Calu3 (cell line): ENCODE measurements at regions not wholly inside any gene's neighbourhood (a gene's known extent, or its start where the extent isn't known, plus 50 kb on each side); places are given as distances from the start of the nearest gene placed in this dataset.
A peak's percentile ranks its signal among the peaks of the same experiment; 100 is the strongest.

Experiments used
- BruUV-seq: library from RNA; stranded (reverse); fragments of 400-500 nt; replicated peaks from 2 replicates; lab custom pipeline; 2021; lab: Mats Ljungman, UMichigan
- CTCF ChIA-PET: fragments of 300-600 bp; sonication (Branson Sonifier 250); formaldehyde crosslinking; loops from one replicate; lab custom pipeline; 2022; ENCODE audit warnings: antibody characterized with exemption; lab: Charles Lee
- DNase-seq: peaks from one replicate; pipeline ENCODE4 v3.0.0; 2022
- H3K27ac Mint-ChIP-seq: one replicate; pipeline ENCODE4 v1.8.0; 2022; ENCODE audit warnings: mixed read lengths; ENCODE audit not compliant: unreplicated experiment
- H3K27me3 Mint-ChIP-seq: one replicate; pipeline ENCODE4 v1.8.0; 2022; ENCODE audit warnings: mixed read lengths; ENCODE audit not compliant: unreplicated experiment
- H3K36me3 Mint-ChIP-seq: one replicate; pipeline ENCODE4 v1.8.0; 2022; ENCODE audit warnings: mild to moderate bottlenecking, moderate library complexity, mixed read lengths; ENCODE audit not compliant: insufficient read depth, unreplicated experiment
- H3K4me1 Mint-ChIP-seq: one replicate; pipeline ENCODE4 v1.8.0; 2022; ENCODE audit warnings: mild to moderate bottlenecking, low read depth, mixed read lengths; ENCODE audit not compliant: unreplicated experiment
- H3K4me3 Mint-ChIP-seq: one replicate; pipeline ENCODE4 v1.8.0; 2022; ENCODE audit warnings: mild to moderate bottlenecking, low read depth, moderate library complexity, mixed read lengths; ENCODE audit not compliant: unreplicated experiment
- H3K9me3 Mint-ChIP-seq: one replicate; pipeline ENCODE4 v1.8.0; 2022; ENCODE audit warnings: low read depth, mixed read lengths; ENCODE audit not compliant: unreplicated experiment
- intact Hi-C: fragments of 100-400 bp; cut with micrococcal nuclease; formaldehyde crosslinking; loops from one replicate; pipeline ENCODE4 v1.10.0; 2022; ENCODE audit not compliant: unreplicated experiment
- TF ChIP-seq, protein P1 (sequence below): fragments of 200-600 bp; IDR thresholded peaks from one replicate; pipeline ENCODE4 v1.8.0; 2022; ENCODE audit warnings: antibody characterized with exemption; ENCODE audit not compliant: unreplicated experiment

DNA sequence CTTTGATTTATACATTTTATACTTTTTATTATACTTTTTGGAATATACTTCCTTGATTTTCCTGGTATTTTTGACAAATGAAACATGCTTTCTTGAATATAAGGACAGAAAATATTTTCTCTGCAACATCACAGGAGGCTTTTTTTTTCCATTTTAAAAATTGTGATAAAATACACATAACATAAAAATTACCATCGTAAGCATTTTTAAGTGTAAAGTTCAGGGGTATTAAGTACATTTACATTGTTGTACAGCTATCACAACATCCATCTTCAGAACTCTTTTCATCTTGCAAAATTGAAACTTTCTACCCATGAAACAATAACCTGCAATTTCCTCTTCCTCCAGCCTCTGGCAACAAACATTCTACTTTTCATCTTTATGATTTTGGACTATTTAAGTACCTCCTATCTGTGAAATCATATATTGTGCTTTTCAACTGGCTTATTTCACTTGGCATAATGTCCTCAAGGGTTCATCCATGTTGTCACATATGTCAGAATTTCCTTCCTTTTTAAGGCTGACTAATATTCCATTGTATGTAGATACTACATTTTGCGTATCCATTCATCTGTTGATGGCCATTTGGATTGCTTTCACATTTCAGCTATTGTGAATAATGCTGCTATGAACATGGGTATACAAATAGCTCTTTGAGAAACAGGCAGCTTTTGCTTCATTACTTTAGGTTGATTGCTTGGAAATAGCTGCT lies 412.6 kb downstream of the RAPGEF2 start:
- no peak overlapping the region for H3K4me3 Mint-ChIP-seq
- no peaks in the 10 kb centered on the region for H3K27me3 Mint-ChIP-seq
- peaks cover 2% of the 10 kb centered on the region for H3K9me3 Mint-ChIP-seq
- intact Hi-C loops, result no loop called here
- DNase-seq, result no peak
- TF ChIP-seq, protein P1, sequence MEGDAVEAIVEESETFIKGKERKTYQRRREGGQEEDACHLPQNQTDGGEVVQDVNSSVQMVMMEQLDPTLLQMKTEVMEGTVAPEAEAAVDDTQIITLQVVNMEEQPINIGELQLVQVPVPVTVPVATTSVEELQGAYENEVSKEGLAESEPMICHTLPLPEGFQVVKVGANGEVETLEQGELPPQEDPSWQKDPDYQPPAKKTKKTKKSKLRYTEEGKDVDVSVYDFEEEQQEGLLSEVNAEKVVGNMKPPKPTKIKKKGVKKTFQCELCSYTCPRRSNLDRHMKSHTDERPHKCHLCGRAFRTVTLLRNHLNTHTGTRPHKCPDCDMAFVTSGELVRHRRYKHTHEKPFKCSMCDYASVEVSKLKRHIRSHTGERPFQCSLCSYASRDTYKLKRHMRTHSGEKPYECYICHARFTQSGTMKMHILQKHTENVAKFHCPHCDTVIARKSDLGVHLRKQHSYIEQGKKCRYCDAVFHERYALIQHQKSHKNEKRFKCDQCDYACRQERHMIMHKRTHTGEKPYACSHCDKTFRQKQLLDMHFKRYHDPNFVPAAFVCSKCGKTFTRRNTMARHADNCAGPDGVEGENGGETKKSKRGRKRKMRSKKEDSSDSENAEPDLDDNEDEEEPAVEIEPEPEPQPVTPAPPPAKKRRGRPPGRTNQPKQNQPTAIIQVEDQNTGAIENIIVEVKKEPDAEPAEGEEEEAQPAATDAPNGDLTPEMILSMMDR, result no peak
- BruUV-seq, result no TSS peak
- H3K36me3 Mint-ChIP-seq, result no peaks in the 10 kb centered on the region
- H3K27ac Mint-ChIP-seq, result no peak overlapping the region
- CTCF ChIA-PET, result interaction anchor here (0.7 kb wide), 1 partner anchor 301 kb away, joined by 10 read pairs; no protein-coding TSS in a partner anchor
- H3K4me1 Mint-ChIP-seq, result no peaks in the 10 kb centered on the region

DNA sequence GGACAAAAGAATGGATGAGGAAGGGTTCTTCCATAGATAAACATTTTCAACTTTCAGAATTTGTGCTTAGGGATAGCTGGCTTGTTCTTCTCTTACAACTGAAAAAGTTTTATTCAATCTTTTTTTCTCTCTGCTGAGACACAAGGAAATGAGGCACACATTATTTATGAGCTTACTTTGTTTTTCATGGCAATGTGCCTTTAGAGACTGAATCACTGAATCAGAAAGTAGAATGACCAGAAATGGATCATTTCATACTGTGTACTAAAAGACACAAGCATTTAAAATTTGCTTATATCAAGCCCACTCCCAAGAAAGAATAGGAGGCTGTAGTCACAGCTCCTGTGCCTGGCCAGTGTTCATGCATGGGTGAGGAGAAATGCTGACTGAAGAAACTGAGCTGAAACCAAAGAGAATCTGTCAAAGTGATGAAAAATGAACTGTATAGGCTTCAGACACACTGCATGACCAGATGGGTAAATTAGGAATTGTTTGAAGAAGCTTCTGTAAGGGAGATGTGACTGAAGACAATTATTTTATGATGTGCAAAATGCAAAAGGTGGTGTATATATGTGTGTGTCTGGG lies 413.8 kb downstream of the RAPGEF2 start:
- H3K36me3 Mint-ChIP-seq, result no peaks in the 10 kb centered on the region
- CTCF ChIA-PET, result no interaction called here
- H3K4me1 Mint-ChIP-seq, result no peaks in the 10 kb centered on the region
- intact Hi-C loops, result no loop called here
- no peak overlapping the region for H3K27ac Mint-ChIP-seq
- H3K27me3 Mint-ChIP-seq, result no peaks in the 10 kb centered on the region
- no peak overlapping the region for H3K4me3 Mint-ChIP-seq
- no TSS peak for BruUV-seq
- TF ChIP-seq, protein P1, result no peak
- no peak for DNase-seq
- peaks cover 2% of the 10 kb centered on the region for H3K9me3 Mint-ChIP-seq

DNA sequence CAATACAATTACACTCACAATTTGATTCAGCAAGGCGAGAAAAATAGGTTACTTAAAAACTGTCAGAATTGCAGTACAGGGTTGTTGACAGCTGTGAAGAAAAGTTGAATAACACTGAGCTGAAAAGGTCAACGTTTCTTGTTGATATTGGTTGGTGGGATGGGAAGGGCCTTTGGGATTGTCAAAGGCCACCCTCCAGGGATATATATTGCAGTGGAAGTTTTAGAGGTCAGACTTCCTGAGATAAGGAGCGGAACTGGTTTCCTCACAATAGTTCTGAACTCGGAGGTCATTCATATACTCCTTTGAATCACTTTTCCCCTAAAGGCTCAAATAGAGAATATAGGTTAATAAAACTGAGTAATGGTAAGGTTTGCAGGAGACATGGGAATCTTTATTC lies 417.2 kb downstream of the RAPGEF2 start:
- no peak overlapping the region for H3K4me3 Mint-ChIP-seq
- H3K27me3 Mint-ChIP-seq, result no peaks in the 10 kb centered on the region
- CTCF ChIA-PET, result no interaction called here
- TF ChIP-seq, protein P1, result no peak
- no peaks in the 10 kb centered on the region for H3K4me1 Mint-ChIP-seq
- DNase-seq, result no peak
- no peaks in the 10 kb centered on the region for H3K36me3 Mint-ChIP-seq
- intact Hi-C loops, result no loop called here
- H3K9me3 Mint-ChIP-seq, result no peaks in the 10 kb centered on the region
- BruUV-seq, result no TSS peak
- no peak overlapping the region for H3K27ac Mint-ChIP-seq

DNA sequence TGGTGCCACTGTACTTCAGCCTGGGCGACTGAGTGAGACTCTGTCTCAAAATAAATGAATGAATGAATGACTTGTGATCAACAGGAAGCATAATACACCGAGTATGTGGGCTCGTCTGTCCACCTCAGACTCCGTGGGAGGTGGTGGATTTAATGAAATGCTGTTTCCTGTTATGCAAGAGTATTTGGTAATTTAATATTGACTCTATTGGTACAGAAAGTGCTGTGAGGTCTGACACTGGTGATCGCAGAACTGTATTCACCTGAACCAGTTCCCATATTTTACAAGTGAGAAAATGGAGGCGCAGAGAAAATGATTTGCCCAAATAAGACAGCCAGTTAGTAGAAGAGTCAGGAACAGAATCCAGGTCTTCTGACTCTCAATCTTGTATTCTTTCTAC lies 423.3 kb downstream of the RAPGEF2 start:
- H3K27ac Mint-ChIP-seq, result no peak overlapping the region
- DNase-seq, result peak; percentile 1
- no peaks in the 10 kb centered on the region for H3K36me3 Mint-ChIP-seq
- H3K9me3 Mint-ChIP-seq, result no peaks in the 10 kb centered on the region
- no peaks in the 10 kb centered on the region for H3K4me1 Mint-ChIP-seq
- TF ChIP-seq, protein P1, result no peak
- CTCF ChIA-PET, result no interaction called here
- no TSS peak for BruUV-seq
- intact Hi-C loops, result no loop called here
- H3K4me3 Mint-ChIP-seq, result no peak overlapping the region
- no peaks in the 10 kb centered on the region for H3K27me3 Mint-ChIP-seq
